Stromal cell of bone marrow (primary cell): ENCODE measurements at regions not wholly inside any gene's neighbourhood (a gene's known extent, or its start where the extent isn't known, plus 50 kb on each side); places are given as distances from the start of the nearest gene placed in this dataset.
"Not testable (repeated sequence)": the region's sequence is repeated elsewhere in the genome, so short reads cannot be mapped to it uniquely, and the experiment has no call there.

Source experiments
- DNase-seq: peaks from one replicate; pipeline ENCODE4 v3.0.0-alpha.2; 2012; ENCODE audit warnings: low read depth

DNA sequence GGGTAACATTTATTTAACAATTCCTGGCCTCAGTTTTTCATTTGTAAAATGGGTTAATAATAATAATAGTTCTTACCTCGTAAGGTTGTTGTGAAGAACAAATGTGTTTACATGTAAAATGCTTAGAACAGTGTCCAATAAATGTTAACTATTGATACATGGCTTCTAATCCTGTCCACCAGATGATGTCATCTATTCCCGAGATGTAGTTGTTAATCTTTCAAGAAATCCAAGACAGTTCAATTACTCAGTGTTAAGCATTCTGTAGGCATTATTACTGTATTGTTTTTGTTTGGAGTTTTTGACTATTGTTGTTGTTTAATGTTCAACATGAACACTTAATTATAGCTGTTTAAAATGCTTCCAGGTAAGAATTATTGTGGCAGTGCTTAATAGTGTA lies 131.0 kb upstream of the FNDC3A start:
- DNase-seq: no peak

DNA sequence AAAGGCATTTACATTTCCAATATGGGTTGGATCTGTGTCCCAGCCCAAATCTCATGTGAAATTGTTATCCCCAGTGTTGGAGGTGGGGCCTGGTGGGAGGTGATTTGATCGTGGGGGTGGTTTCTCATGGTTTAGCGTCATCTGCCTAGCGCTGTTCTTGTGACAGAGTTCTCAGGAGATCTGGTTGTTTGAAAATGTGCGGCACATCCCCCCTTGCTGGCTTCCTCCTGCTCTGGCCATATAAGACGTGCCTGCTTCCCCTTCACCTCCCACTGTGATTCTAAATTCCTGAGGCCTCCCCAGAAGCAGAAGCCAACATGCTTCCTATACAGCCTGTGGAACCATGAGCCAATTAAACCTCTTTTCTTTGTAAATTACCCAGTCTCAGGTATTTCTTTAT lies 126.2 kb upstream of the FNDC3A start:
- no peak for DNase-seq

DNA sequence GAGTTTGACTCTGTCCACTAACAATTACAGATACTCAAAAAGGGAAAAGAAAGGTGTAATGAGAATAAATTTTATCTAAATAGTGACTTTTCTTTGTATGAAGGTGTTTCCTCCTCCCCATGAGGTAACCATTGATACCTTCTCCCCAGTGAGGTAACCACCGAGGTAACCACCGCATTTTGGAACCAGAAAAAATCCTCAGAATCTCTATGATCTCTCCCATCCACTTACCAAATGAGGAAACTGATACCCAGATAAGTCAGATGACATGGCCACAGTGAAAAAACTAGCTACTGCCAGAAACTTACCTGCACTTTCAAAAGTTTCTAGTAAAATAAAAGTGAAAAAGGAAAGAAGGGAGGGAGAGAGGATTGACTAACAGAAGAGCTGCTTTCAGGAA lies 124.0 kb upstream of the FNDC3A start:
- DNase-seq: no peak

DNA sequence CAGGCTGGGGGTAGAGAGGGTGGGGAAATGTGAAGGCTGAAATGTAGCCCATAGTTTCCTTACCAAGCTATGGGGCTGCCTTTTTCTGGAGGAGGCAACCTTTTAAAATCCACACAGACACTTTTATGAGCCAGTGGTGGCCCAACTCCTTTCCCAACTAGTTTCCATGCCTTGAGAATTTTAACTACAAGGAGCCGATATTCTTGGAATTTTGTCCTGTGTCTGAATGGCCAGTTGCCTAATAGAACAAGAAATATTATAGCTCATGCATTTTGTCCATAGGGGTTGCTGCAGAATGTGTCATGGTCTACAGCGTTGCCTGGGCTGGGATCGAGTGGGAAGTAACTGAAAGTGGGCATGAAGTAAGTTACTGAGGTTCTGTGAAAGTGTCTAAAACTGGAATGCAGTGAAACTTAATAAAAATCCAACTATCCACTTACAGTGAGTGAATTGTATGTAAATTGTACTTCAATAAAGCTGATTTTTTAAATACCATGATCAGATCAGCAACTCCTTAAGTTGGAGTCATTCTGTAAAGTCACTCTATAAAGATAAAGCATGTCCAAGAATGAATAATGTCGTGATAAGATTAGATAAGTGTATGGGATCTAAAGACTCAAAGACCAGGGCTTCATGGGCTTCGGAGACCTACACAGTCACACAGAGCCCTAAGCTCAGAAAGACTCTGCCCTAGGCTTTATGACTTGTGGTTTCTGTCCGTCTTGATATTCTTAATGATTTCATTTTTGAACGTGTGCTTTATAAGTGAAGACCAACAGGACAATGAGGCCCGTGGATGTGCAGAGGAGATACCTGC lies 122.6 kb upstream of the FNDC3A start:
- DNase-seq: no peak

DNA sequence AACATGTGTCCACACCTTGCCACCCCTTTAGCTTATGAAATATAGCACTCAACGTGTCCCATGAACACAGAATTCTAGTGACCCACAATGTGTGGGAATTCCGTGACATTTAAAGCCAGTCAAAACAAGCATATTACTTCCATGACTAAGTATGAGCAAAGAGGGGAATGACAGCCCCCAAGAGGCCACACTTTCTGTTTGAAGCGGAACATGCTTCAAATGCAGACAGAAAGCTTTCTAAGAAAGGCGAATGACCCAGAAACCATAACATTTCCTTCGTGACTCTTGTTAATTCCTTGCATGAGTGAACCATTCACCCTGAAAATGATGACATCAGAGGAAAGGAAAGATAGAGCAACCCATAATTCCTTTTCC lies 122.0 kb upstream of the FNDC3A start:
- DNase-seq: peak; percentile 65

DNA sequence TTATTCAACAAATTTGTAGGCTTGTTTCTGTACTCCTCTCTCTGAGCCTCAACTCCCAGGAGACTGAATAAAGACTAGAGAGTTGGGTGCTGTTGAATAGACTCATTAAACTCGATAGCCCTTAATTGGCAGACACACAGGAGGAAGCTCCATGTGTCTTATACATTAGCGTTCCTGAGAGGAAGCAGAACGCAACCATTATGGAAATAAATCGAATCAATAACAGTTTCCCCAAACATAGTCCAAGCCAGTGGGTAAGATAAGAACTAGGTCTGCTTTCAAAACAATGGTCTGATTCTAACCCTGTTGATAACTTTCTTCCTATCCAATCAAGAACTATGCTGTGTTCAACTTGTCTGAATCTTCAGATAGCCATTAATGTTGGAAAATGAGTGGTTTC lies 118.1 kb upstream of the FNDC3A start:
- no peak for DNase-seq

DNA sequence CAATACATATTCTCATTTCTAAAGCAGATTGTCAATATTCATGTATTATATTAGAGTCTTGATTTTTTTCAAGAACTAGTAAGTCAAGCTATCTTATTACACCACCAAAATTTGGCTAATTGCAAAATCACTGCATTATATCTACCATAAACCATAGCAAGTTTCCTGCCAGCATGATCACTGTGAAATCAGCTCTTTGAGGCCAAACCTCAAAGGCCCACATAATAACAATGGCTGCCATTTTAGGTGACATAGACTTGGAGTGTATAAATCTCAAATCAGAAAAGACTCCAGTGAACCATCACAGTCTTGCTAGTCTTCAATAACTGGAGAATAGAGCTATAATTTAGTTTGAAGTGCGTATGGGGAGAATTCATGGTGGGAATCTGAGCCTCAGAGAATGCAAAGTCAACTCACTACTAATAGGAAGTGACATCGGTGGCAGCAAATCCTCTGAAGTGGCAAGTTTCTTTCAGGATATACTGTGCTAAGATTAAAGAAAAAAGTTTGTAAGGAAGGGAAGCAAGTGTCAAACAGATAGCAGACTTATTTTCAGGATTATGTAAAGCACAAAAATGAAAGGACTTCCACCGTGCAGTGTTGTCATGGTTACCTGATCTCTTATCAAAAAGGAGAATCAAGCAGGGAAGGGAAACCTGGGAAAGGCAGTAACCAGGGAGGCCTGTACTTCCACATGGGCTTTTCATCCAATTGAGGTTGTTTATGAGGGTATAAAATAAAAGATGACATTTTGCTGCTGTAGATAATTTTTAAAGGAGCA lies 117.4 kb upstream of the FNDC3A start:
- no peak for DNase-seq

DNA sequence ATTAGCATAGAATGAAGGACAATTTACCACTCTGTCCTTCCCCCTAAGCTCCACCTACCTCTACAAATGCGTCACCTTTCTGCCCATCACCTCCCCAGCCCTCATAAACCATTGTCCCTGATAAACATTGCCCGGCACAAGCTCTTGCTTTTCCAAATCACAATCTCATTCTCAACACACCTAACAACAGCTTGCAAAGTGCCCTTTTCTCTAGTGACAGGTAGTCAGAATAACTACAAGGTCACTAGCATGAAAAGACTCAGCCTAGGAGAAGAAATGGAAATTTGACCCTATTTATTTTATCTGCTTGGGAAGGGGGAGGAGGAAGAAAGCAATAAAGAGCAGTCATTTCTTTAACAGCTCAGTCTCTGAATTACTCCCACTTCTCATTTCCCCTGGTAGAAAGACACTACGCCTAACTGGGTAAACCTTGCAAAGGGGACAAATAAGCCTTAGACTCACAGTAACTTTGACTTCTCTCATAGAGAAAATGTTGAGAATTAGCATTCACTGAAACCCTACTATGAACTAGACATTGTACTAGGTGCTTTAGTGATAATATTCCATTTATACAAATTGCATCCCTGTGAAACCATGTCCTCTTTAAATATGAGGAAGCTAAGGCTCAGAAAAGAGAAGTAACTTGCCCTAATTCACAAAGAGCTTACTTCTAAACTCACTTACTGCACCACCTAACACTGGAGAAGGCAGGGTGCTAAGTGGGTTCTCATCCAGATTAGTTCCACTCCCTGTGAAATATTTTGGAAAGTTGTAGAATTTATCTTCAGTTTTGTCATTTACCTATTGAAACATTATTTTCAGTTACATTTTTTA lies 116.2 kb upstream of the FNDC3A start:
- DNase-seq: no peak

DNA sequence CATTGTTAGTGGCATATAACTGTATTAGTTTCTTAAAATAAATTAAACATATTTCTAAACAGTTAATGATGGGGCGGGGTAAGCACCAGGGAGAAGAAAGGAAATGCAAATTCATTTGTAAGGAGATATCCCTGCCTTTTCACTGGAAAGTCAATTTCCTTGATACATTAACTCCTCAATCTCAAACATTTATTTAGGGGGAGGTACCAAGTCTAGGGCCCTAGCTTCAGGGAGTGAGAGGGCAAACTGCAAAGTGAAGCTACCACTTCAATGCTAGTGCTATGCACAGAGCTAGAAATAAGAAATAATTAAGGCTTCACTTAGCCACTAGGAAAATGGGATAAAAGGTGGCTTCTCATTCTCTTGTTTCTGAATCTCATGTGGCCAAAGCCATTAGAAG lies 115.3 kb upstream of the FNDC3A start:
- no peak for DNase-seq

DNA sequence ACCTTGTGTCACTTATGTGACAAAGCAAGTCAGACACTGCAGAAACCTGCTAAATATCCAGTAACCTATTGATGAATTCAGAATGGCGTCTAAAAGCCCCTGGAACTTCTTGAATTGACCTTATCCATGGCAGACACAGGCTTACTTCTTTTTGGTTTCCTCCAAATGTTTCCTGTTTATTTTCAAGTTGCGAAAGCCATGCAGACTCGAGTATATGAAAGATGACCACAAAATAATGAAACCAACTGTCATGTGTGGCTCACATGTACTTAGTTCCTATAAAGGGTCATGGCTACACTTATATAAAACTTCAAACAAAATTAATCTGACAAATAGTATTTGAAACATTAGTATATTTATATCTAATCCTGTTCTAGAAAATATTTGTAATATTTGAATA lies 113.1 kb upstream of the FNDC3A start:
- no peak for DNase-seq

DNA sequence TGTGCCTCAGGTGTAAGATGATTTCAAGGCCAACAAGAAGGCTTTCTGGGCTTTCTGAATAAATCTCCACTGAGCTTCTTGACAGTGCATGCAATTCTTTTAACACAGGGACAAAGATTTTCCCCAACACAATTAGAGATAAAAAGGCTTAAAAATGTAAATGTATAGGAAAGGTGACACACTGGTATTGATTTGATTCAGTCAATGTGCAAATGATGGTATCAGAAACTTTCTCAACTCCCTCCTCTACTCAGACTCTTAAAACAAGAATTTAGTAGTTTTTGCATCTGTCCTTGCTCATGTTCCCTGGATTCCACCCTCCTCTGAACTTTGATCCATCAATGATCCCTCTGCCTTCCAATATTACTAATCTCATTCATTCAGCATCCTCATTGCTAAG lies 111.6 kb upstream of the FNDC3A start:
- DNase-seq: no peak

DNA sequence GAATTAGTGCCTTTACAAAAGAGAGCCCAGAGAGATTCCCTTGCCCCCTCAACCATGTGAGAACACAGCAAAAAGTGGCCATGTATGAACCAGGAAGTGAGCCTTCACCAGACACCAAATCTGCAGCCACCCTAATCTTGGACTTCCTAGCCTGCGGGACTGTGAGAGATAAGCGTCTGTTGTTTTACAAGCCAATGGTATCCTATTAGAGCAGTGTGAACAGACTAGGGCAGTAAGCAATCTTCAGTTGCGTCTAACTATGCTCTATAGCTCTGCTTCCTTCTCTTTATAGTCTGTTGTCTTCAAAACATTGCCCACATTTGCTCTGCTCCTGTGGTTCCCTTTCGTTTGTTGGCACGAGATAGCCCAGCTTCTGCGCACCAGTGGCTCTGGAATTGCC lies 109.5 kb upstream of the FNDC3A start:
- no peak for DNase-seq

DNA sequence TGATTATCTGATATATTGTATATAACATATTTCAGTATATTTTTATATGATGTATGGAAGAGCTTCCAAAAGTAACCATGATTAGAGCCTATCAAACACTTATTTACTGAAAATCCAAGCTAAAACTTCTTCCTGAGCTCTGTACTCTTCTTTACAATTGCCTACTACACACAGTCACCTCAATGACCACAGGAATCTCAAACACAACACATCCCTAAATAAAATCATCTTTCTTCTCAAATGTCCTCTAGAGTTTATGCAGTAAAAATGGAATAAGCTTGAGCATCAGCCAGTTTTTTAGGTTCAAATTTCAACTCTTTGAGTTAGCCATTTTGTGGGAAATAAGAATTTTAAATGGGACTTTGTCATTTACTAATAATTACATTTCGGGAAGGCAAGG lies 102.6 kb upstream of the FNDC3A start:
- DNase-seq: no peak

DNA sequence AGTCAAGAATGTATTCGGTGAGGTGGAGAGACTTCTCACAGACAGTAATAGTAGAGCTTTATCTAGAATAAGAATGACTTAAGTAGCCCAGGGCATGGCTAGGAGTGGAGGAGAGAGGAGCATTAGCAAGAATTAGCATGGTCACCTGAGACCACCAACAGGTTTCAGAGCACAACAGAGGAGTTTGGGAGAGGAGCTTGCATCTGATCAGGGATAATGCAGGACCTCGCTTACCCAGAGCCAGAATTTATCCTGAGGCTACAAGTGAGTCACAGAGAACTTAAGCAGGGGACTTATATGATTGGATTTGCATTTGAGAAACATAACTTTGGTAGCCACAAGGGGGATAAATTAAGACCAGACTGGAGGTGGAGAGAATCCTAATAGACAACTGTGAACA lies 102.1 kb upstream of the FNDC3A start:
- no peak for DNase-seq

DNA sequence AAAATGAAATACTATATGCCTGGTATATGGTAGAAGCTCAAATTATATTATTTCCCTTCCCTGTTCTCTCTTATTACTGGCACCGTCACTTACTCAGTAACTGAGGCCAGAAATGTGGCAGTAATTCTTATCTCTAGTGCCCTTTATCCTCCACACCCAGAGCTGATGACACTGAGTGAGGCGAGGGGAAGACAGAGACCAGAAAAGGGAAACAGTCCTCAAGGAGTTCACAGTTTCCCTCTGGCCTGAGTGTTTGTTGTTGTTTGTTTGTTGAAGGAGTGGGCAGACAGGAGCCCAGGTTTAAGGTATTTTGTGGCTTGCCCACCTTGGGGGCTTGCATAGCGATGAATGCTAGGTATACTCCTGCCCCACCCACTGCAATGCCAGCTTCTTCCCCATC lies 101.5 kb upstream of the FNDC3A start:
- DNase-seq: no peak

DNA sequence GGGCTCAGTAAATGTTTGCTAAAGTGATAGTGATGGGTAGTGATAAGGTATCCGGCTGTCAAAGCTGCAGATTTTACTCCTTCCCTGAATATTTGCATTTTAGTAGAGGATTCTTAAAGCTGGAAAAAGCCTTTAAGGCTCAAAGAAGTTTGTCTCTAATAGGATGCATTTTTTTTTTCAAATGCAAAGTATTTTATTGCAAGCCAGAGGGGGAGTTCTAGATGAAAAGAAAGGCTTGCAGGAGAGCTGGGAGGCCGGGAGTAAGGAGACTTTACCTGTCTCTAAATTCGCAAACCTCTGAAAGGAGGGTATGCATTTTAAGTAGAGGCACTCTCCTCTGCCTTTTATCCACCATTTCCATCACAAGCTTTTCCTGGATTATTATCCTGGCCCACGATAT lies 100.7 kb upstream of the FNDC3A start:
- DNase-seq: no peak

DNA sequence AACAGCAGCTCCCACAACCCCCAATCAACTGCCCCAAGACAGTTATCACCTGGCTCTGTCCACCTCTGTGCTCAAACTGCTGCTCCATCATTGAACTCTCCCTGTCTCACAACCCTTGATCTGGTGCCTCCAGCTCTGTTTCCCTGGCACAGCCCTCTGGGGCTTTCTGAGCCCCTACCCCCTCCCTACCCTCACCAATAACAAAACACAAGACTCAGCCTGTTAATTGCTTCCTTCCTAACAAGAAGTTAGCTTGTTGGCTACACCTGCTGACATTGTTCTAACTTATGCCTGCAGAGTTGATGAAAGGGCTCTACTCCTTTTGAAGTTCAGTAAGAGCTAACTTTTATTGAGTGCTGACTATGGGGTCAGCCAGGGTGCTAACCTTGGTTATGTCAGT lies 99.4 kb upstream of the FNDC3A start:
- DNase-seq: no peak

DNA sequence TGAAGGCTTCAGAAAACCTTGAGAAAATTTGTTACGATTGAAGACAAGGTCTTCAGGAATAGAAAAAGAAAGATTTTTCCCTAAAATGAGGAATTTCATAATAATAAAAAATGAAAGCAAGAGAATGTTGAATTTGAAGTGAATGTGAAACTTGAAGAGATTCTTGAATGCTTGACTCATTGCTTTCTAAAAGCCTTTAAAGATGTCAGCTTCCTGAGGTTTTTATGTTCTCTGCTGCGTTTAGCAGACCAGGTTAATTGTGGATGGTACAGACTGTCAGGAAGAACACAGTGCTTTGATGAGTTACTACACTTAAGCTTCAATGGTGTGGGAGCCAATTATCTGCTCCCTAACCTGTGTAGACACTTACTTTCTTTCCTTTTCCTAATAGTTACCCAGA lies 96.3 kb upstream of the FNDC3A start:
- no peak for DNase-seq

DNA sequence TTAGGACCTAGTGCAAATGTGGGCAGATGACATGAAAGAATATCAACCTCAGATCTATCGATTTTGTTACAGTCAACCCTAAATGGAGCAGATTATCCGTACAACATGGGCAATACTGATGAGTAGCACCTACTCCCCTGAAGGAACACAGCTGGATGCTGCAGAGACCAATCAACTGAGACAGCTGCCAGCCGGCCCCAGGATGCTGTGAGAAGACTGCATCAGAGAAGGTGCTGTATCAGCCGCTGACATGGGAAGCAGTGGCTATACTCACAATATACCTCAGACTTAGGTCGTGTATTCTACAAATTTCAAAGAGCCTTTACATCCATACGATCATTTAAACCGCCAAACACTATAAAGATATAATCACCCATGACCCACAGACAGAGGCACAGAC lies 95.9 kb upstream of the FNDC3A start:
- DNase-seq: no peak

DNA sequence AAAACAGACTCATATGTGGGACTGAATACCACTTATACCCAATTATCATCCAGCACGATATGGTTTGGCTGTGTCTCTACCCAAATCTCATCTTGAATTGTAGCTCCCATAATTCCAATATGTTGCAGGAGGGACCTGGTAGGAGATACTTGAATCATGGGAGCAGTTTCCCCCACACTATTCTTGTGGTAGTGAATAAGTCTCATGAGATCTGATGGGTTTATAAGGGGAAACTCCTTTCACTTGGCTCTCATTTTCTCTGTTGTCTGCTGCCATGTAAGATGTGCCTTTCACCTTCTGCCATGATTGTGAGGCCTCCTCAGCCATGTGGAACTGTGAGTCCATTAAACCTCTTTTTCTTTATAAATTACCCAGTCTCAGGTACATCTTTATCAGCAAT lies 91.9 kb upstream of the FNDC3A start:
- not testable (repeated sequence) for DNase-seq

DNA sequence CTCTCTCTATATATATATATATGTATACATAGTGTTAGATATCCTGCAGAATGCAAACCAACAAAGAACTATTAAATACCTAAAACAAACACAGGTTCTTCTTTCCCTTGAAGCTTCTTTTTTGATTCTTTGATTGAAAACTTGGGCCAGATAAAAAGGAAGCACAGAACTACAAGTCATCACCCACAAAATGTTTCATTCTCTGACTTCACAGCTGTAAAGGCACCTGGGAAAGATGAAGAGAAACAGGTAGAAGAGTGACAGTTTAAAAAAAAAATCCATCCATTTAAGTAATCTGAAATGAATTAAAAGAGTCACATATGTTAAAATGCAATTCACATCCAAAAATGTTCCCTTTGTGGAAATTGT lies 90.7 kb upstream of the FNDC3A start:
- no peak for DNase-seq

DNA sequence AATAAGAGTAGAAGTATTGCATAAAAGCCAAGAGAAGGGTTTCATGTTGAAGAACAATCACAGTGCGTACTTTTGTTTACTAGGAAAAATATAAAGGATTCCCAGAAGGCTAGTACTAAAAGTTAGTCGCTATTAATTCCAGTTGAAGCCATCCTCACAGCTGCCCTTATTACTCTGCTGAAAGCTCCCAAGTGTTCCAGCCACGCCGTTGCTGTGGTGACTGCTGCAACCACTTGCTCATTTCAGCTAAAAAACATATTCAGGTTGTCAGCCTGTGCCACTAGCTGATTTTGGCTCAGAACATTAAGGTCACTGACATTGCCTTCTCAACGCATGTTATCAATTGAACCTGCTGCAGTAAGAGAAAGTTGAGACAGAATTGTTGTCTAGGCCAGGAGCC lies 87.1 kb upstream of the FNDC3A start:
- DNase-seq: no peak

DNA sequence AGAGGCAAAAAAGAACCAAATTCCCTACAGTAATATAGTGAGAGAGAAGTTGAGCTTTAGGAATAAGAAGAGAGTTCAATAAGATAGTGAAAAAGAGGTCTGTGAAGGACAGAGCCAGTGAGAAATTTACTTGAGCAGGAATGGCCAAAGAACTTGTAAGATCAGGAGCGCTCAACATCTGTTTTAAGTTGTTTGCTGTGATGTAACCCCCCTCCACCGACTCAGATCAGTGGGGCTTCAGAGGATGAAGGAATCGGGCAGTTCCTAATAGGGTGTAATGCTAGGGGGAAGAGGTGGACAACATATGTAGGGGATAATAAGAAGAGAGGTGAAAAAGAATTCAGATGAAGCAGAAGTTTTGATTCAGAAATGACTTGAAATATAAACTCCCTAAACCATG lies 85.3 kb upstream of the FNDC3A start:
- no peak for DNase-seq
